Naive thymus-derived CD8-positive, alpha-beta T cell (primary cell): ENCODE measurements at regions not wholly inside any gene's neighbourhood (a gene's known extent, or its start where the extent isn't known, plus 50 kb on each side); places are given as distances from the start of the nearest gene placed in this dataset.

Source experiments
- ATAC-seq, 2 donors: fragments of 150-1000 bp; cut with Tn5 transposase in 1 of 2; sonication (Bioruptor Pico), chemical (Tn5 transposase) in 1 of 2; 1 replicate in 1 of 2; 2 replicates in 1 of 2; pipeline ENCODE4 v1.10.0; 2021; ENCODE audit warnings: mild to moderate bottlenecking in 2 of 2, moderate library complexity in 2 of 2
- POLR2A ChIA-PET: fragments of 350-600 bp; sonication (Branson Sonifier 250); formaldehyde crosslinking; loops from one replicate; lab custom pipeline; 2021; ENCODE audit warnings: antibody characterized with exemption; lab: Charles Lee
- DNase-seq, 10 donors: peaks; one replicate each; pipeline versions ENCODE4 v3.0.0 to v3.0.0-alpha.2; 2020 to 2022
- H3K27ac Mint-ChIP-seq, 10 donors: one replicate each; pipeline ENCODE4 v1.8.0; 2020 to 2022; ENCODE audit warnings: mild to moderate bottlenecking in 10 of 10, mixed read lengths in 10 of 10, moderate library complexity in 4 of 10, inconsistent platforms in 1 of 10
- H3K27me3 Mint-ChIP-seq, 5 donors: one replicate each; pipeline ENCODE4 v1.8.0; 2021 to 2022; ENCODE audit warnings: mixed read lengths in 5 of 5
- H3K36me3 Mint-ChIP-seq, 3 donors: one replicate each; pipeline ENCODE4 v1.8.0; 2020 to 2022; ENCODE audit warnings: mixed read lengths in 3 of 3, mild to moderate bottlenecking in 2 of 3, inconsistent platforms in 1 of 3
- H3K4me1 Mint-ChIP-seq, 4 donors: one replicate each; pipeline ENCODE4 v1.8.0; 2021 to 2022; ENCODE audit warnings: mixed read lengths in 4 of 4
- H3K4me3 Mint-ChIP-seq, 10 donors: one replicate each; pipeline ENCODE4 v1.8.0; 2020 to 2022; ENCODE audit warnings: mild to moderate bottlenecking in 10 of 10, mixed read lengths in 10 of 10, moderate library complexity in 6 of 10, inconsistent platforms in 1 of 10
- H3K9me3 Mint-ChIP-seq, 9 donors: one replicate each; pipeline ENCODE4 v1.8.0; 2020 to 2022; ENCODE audit warnings: mixed read lengths in 9 of 9, mild to moderate bottlenecking in 3 of 9, inconsistent platforms in 1 of 9, moderate library complexity in 1 of 9

DNA sequence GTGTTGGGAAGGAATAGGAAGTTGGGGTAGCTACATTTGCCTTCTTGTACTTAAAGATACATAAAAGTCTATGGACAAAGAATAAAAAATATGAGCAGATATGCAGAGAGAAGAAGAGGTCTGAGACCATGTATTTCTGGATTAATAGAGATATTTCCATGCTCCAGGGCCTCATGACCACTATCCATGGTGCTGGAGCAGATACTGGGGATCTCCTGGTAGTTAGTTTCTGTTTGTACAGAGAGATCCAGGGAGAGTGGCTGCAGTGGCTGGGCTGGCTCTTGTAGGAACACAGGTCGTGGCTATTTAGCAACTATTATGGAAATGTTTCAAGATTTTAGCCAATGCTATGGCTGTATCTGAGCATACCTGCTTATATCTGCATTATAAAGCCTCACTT is 184.2 kb upstream of the TMEM161B start:
- POLR2A ChIA-PET = no interaction called here
- ATAC-seq (no peak), DNase-seq (no peak)
- no peak overlapping the region for H3K4me3 Mint-ChIP-seq
- H3K9me3 Mint-ChIP-seq = no peaks in the 10 kb centered on the region
- H3K27me3 Mint-ChIP-seq = peaks cover 3 to 46% (median 26%) of the 10 kb centered on the region in 5 donors
- no peak overlapping the region for H3K27ac Mint-ChIP-seq
- no peaks in the 10 kb centered on the region for H3K36me3 Mint-ChIP-seq
- no peaks in the 10 kb centered on the region for H3K4me1 Mint-ChIP-seq

DNA sequence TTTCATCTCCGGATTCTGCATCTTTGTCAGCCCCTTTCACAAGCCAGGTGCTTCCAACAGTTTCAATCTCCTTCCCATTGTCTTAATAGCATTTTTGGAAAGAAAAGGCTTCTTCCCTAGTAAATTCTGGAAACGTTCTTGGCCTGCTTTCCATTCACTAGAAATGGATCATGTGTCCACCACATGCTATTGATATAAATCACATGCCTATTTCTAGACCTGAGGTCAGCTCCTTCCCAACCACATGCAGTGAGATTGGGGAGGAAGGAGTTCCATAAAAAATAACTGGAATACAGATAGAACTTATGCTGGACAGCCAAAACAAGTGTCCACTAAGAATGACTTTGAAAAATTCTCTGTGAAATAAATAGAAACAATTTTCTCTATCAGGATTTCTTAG is 181.6 kb upstream of the TMEM161B start:
- Mint-ChIP-seq H3K27me3 (peaks cover 0 to 42% (median 19%) of the 10 kb centered on the region in 5 donors), H3K9me3 (no peaks in the 10 kb centered on the region), H3K4me1 (no peaks in the 10 kb centered on the region), H3K4me3 (no peak overlapping the region), H3K36me3 (no peaks in the 10 kb centered on the region), H3K27ac (no peak overlapping the region)
- POLR2A ChIA-PET = no interaction called here
- ATAC-seq (no peak), DNase-seq (no peak)

DNA sequence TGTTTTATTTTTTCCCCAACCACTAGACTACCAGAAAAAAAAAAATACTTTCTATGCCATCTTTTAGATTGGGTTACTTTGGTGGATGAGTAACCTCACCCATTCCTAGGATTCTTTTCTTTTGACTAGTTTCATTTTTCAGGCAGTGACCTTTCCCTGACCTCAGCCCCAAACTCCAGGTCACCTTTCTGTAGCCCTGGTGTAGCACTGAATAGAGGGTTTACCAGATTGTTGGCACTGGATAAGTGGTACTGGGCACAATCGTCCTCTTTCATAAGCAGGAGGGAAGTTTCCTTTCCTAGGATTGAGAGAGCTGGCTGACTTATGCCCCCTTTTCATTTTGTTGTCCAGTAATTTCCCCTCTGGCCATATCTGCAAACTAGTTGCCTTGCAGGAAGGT is 169.4 kb upstream of the TMEM161B start:
- Mint-ChIP-seq H3K9me3 (peaks cover 0 to 6% (median 0%) of the 10 kb centered on the region in 9 donors), H3K27me3 (peaks cover 0 to 14% (median 4%) of the 10 kb centered on the region in 5 donors), H3K36me3 (no peaks in the 10 kb centered on the region), H3K4me1 (no peaks in the 10 kb centered on the region), H3K27ac (no peak overlapping the region), H3K4me3 (no peak overlapping the region)
- no peak for ATAC-seq
- POLR2A ChIA-PET = no interaction called here
- DNase-seq = no peak

DNA sequence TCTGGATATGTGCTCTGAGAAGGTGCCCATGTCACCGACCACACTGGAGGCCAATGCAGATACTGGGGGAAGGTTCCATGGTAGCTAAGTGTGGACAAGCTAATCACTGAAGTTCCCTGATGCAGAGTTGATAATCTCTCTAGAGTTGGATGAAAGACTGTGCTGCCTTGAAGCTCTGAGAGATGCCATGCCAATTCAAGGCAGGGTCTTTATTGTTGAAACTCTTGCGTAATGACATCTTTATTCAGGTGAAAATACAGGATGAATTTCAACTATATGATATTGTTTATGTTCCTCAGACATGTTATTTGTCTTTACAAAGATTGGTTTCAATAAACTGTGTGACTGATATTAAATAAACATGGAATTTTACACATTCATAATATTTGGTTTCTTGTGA is 167.6 kb upstream of the TMEM161B start:
- no peaks in the 10 kb centered on the region for H3K36me3 Mint-ChIP-seq

DNA sequence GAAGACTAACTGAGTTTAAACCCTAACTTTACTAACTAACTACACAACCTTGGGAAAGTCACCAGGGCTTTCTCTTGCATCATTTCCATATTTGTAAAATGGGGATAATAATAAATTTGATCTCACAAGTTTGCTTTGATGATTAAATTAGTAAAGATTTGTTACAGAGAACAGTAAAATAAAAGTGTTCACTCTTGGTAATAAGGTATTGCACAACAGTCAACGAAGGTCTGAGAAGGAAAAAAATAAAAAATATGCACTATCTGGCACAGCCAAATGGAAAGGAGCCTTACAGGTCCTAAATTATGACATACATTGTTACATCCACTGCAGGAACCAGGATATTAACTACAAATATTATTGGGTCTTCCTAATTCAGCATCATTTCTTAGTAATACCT is 160.0 kb upstream of the TMEM161B start:
- no peaks in the 10 kb centered on the region for H3K4me1 Mint-ChIP-seq

More for the DNA sequence above, 167.6 kb upstream of the TMEM161B start:
- POLR2A ChIA-PET = no interaction called here
- Mint-ChIP-seq H3K27ac (no peak overlapping the region), H3K4me1 (no peaks in the 10 kb centered on the region), H3K27me3 (peaks cover 1 to 20% (median 8%) of the 10 kb centered on the region in 5 donors), H3K4me3 (no peak overlapping the region), H3K9me3 (peaks cover 0 to 6% (median 0%) of the 10 kb centered on the region in 9 donors)
- ATAC-seq (no peak), DNase-seq (no peak)

DNA sequence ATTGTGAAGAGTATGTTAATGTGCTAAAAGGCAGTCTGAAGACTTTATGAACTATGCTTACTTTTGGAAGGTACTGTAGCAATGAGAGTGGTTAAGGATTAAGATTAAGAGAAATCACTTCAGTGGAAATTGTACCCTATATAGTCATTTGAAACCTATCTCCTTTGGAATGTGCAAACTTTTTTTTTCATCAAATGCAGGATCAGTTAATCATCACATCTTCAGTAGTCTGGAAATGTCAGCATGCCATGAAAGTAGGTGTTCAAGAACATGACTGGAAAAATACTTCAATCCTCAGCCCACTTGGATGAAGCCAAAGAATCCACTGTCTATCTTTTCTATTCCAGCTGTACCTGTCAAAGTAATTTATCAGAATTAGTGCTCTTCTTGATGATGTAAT is 157.8 kb upstream of the TMEM161B start:
- Mint-ChIP-seq H3K27ac (no peak overlapping the region), H3K4me1 (no peaks in the 10 kb centered on the region), H3K27me3 (peaks cover 4 to 37% (median 10%) of the 10 kb centered on the region in 5 donors), H3K4me3 (no peak overlapping the region), H3K9me3 (peaks cover 0 to 3% (median 0%) of the 10 kb centered on the region in 9 donors), H3K36me3 (peaks cover 0 to 4% (median 0%) of the 10 kb centered on the region in 3 donors)
- DNase-seq (no peak), ATAC-seq (no peak)
- POLR2A ChIA-PET = no interaction called here

More for the DNA sequence above, 160.0 kb upstream of the TMEM161B start:
- H3K4me3 Mint-ChIP-seq = no peak overlapping the region
- POLR2A ChIA-PET = no interaction called here
- peaks cover 0 to 3% (median 0%) of the 10 kb centered on the region in 9 donors for H3K9me3 Mint-ChIP-seq
- ATAC-seq (no peak), DNase-seq (no peak)
- peaks cover 5 to 47% (median 14%) of the 10 kb centered on the region in 5 donors for H3K27me3 Mint-ChIP-seq
- no peak overlapping the region for H3K27ac Mint-ChIP-seq
- peaks cover 0 to 4% (median 0%) of the 10 kb centered on the region in 3 donors for H3K36me3 Mint-ChIP-seq

DNA sequence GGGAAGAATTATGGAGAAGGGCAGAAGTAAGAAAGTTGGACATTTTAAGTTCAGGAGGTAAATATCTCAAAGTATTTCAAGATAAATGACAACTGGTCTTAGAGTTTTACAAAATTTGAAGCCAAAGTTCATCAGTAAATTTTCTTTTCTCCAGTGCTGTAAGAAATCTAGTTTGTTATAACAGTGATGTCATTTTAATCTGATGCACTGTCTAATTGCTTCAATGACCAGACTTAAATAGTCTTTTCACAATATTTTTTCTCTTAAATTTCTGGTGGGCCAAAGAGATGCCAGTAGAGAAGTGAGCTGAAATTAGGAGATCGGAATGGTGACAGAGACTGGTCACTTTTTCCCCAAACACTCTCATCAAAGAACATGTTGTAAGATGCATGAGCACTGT is 156.5 kb upstream of the TMEM161B start:
- H3K4me3 Mint-ChIP-seq = no peak overlapping the region
- H3K9me3 Mint-ChIP-seq = peaks cover 0 to 3% (median 0%) of the 10 kb centered on the region in 9 donors
- no peak for DNase-seq
- H3K4me1 Mint-ChIP-seq = no peaks in the 10 kb centered on the region
- no peak overlapping the region for H3K27ac Mint-ChIP-seq
- H3K27me3 Mint-ChIP-seq = peaks cover 2 to 24% (median 9%) of the 10 kb centered on the region in 5 donors
- POLR2A ChIA-PET = no interaction called here
- peaks cover 0 to 4% (median 0%) of the 10 kb centered on the region in 3 donors for H3K36me3 Mint-ChIP-seq
- no peak for ATAC-seq

DNA sequence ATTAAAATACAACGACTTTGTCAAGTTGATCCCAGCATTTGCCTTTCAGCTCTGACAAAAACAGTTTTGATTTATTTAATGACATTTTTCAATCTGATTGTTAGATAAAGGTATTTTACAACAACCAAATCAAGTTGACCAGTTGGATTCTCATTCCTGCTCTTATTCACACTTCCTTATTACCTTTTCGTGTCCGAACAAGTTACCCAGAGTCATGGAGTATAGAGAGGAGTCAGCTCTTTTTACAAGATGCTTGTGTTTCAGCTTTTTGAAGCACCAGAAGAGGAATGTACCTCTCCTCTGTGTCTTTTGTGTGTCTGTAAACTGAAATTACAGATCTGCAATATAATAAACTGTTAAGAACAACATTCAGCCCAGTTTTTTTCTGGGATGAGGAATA is 151.3 kb upstream of the TMEM161B start:
- DNase-seq (no peak), ATAC-seq (no peak)
- Mint-ChIP-seq H3K27ac (no peak overlapping the region), H3K27me3 (peaks cover 0 to 12% (median 5%) of the 10 kb centered on the region in 5 donors), H3K4me3 (no peak overlapping the region), H3K36me3 (no peaks in the 10 kb centered on the region), H3K4me1 (no peaks in the 10 kb centered on the region), H3K9me3 (peaks cover 0 to 3% (median 0%) of the 10 kb centered on the region in 9 donors)
- POLR2A ChIA-PET = no interaction called here

DNA sequence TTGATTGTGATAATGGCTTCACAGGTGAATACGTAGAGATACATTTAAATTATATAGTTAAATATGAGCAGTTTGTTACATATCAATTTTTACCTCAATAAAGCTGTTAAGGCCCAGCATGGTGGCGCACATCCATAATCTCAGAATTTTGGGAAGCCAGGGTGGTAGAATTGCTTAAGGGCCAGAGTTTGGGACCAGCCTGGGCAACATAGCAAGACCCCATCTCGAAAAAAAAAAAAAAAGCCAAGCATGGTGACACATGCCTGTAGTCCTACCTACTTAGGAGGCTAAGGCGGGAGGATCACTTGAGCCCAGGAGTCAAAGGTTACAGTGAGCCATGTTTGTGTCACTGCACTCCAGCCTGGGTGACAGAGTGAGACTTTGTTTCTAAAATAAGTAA is 138.7 kb upstream of the TMEM161B start:
- Mint-ChIP-seq H3K4me3 (no peak overlapping the region), H3K27me3 (peaks cover 0 to 14% (median 5%) of the 10 kb centered on the region in 5 donors), H3K9me3 (no peaks in the 10 kb centered on the region), H3K27ac (no peak overlapping the region), H3K36me3 (no peaks in the 10 kb centered on the region), H3K4me1 (no peaks in the 10 kb centered on the region)
- POLR2A ChIA-PET = no interaction called here
- DNase-seq (no peak), ATAC-seq (no peak)

DNA sequence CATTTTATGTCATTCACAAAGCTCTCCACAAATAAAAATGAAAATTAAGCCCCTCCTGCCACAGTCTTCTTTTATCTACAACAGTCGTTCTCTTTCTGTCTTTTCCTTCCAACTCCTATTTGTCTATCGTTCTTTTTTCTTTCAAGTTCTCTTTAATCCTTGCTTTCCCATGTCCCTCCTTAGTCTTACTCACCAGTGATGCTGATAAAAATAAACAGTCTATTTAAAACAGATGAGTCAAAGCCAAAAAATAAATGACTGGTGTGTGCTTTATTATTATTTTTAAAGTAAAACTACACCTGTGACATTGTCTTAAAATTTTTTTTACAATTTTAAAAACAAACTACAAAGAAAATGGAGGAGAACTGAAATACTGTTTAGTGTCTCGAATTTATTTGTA is 137.1 kb upstream of the TMEM161B start:
- Mint-ChIP-seq H3K27me3 (peaks cover 0 to 14% (median 9%) of the 10 kb centered on the region in 5 donors), H3K36me3 (no peaks in the 10 kb centered on the region), H3K27ac (no peak overlapping the region)

DNA sequence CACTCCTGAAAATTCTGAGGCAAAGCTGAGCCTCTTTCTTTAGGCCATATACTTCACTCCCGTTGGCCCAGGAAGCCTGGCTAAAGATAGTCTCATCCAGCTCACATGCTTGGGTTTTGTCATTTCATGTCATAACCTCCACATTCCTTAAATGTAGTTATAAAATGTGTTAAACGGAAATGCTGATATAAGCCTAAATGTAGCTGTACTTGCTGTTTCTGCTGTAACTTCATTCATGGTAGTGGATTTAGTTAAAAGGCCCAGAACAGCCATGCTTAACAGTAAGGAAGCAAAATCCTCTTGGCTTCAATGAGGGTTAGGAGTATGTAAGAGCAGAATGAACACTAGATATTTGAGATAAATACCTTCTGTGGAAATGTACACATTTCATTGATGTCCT is 135.8 kb upstream of the TMEM161B start:
- DNase-seq (no peak), ATAC-seq (no peak)
- Mint-ChIP-seq H3K4me1 (no peaks in the 10 kb centered on the region), H3K4me3 (no peak overlapping the region), H3K36me3 (no peaks in the 10 kb centered on the region), H3K27me3 (peaks cover 0 to 20% (median 9%) of the 10 kb centered on the region in 5 donors), H3K9me3 (no peaks in the 10 kb centered on the region), H3K27ac (no peak overlapping the region)
- POLR2A ChIA-PET = no interaction called here

More for the DNA sequence above, 137.1 kb upstream of the TMEM161B start:
- H3K4me1 Mint-ChIP-seq = no peaks in the 10 kb centered on the region
- ATAC-seq = no peak
- DNase-seq = no peak
- H3K4me3 Mint-ChIP-seq = no peak overlapping the region
- POLR2A ChIA-PET = no interaction called here
- no peaks in the 10 kb centered on the region for H3K9me3 Mint-ChIP-seq

DNA sequence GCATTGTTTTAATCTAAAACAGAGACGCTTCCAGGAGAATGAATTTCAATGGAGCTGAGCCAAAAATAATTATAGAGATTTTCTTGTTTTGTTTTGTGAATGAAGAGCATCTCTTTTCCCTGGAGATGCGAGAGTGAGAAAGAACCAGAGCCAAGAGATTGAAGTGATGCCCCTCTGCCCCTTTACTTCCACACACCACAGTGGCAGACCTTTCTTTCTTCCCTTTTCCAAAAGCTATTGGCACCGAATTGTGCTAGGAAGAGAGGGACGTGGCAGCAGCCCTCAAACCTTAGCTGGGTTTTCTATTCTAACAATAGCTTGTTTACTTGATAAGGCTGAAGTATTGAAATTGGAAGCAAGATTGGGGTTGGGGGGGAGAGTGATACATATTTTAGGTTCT is 133.0 kb upstream of the TMEM161B start:
- POLR2A ChIA-PET = no interaction called here

DNA sequence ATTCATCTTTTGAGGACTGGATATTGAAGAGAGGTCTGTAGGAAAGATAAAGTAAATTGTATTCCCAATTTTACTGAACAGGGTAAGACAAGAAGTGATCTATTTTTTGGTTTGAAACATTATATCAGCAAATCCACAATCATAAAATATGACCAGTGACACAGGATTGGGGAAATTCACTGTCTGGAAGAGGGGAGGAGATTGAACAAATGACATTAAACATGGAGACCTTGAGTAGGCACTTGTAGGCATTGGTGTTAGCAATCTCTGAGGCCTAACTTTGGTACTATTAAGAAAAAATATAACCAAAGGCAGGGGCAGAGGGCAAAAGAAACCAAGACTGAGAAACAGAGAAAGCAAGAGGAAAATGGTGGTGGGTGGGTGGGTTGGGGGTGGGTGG is 132.6 kb upstream of the TMEM161B start:
- DNase-seq = no peak

More for the DNA sequence above, 133.0 kb upstream of the TMEM161B start:
- H3K27me3 Mint-ChIP-seq = peaks cover 2 to 32% (median 17%) of the 10 kb centered on the region in 5 donors
- H3K4me1 Mint-ChIP-seq = peaks cover 0 to 3% (median 0%) of the 10 kb centered on the region in 4 donors
- H3K36me3 Mint-ChIP-seq = no peaks in the 10 kb centered on the region
- DNase-seq = no peak
- no peak overlapping the region for H3K4me3 Mint-ChIP-seq
- H3K27ac Mint-ChIP-seq = no peak overlapping the region
- no peak for ATAC-seq
- H3K9me3 Mint-ChIP-seq = no peaks in the 10 kb centered on the region

DNA sequence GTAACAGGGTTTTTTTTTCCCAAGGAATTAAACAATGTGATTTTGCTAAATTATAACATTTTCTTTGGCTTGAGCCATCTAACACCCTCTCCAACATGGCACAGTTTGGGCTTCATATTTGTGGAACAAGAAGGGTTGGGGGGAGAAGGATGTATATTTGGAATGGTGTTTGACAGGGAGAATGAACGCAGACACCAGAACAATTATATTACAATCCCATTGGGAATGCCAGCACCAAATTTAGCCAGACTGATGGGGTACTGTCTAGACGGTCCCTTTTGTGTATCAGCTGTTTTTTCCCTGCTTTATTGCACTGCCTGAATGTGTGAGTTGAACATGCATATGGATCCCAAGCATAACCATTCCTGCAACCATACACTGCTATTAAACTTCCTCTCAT is 130.9 kb upstream of the TMEM161B start:
- no peak overlapping the region for H3K4me3 Mint-ChIP-seq
- no peak overlapping the region for H3K27ac Mint-ChIP-seq
- H3K36me3 Mint-ChIP-seq = no peaks in the 10 kb centered on the region
- no peak for DNase-seq
- no peak for ATAC-seq
- POLR2A ChIA-PET = no interaction called here
- no peaks in the 10 kb centered on the region for H3K9me3 Mint-ChIP-seq
- peaks cover 0 to 3% (median 0%) of the 10 kb centered on the region in 4 donors for H3K4me1 Mint-ChIP-seq
- H3K27me3 Mint-ChIP-seq = peaks cover 7 to 42% (median 24%) of the 10 kb centered on the region in 5 donors

More for the DNA sequence above, 132.6 kb upstream of the TMEM161B start:
- H3K27ac Mint-ChIP-seq = peak overlapping the region in 1 of 10 donors; percentile 51
- peaks cover 5 to 37% (median 22%) of the 10 kb centered on the region in 5 donors for H3K27me3 Mint-ChIP-seq
- H3K9me3 Mint-ChIP-seq = no peaks in the 10 kb centered on the region
- POLR2A ChIA-PET = no interaction called here
- H3K4me3 Mint-ChIP-seq = no peak overlapping the region
- ATAC-seq = no peak
- H3K36me3 Mint-ChIP-seq = no peaks in the 10 kb centered on the region
- H3K4me1 Mint-ChIP-seq = peaks cover 0 to 3% (median 0%) of the 10 kb centered on the region in 4 donors
